Stimulated activated naive CD8-positive, alpha-beta T cell treated with anti-CD3 and anti-CD28 coated beads, Interleukin-15, Interleukin-2, amounts not matched to agents 100 ng/mL and 50 ng/mL, for 24 hours (primary cell): ENCODE measurements at regions not wholly inside any gene's neighbourhood (a gene's known extent, or its start where the extent isn't known, plus 50 kb on each side); places are given as distances from the start of the nearest gene placed in this dataset.

ENCODE experiments used
- H3K27ac Mint-ChIP-seq: one replicate; pipeline ENCODE4 v1.8.0; 2021; ENCODE audit warnings: mild to moderate bottlenecking, mixed read lengths
- H3K27me3 Mint-ChIP-seq: one replicate; pipeline ENCODE4 v1.8.0; 2021; ENCODE audit warnings: mixed read lengths
- H3K36me3 Mint-ChIP-seq: one replicate; pipeline ENCODE4 v1.8.0; 2021; ENCODE audit warnings: low read depth, mixed read lengths
- H3K4me1 Mint-ChIP-seq: one replicate; pipeline ENCODE4 v1.8.0; 2021; ENCODE audit warnings: low read depth, mixed read lengths
- H3K4me3 Mint-ChIP-seq: one replicate; pipeline ENCODE4 v1.8.0; 2021; ENCODE audit warnings: mild to moderate bottlenecking, mixed read lengths
- H3K9me3 Mint-ChIP-seq: one replicate; pipeline ENCODE4 v1.8.0; 2021; ENCODE audit warnings: mixed read lengths

DNA sequence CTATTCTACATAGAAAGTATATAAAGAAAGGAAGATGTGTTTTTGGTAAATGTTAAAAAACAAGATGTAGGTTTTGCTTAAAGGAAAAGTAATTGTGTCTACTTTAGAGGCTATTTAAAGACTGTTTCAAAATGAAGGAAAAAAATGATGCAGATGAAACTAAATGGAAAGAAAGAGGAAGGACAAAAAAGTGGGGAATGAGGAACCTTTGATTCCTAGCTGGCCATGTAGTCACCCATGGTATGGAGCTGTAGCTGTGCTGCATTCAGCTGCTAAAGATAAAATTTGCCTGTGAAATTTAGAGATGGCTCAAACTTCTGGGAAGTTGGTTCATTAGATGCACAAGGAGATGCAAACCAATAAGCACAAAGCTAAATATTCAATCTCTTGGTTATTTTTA lies 86.8 kb upstream of the SERBP1 start:
- no peaks in the 10 kb centered on the region for H3K27me3 Mint-ChIP-seq
- no peak overlapping the region for H3K27ac Mint-ChIP-seq
- peaks cover 5% of the 10 kb centered on the region for H3K36me3 Mint-ChIP-seq
- no peaks in the 10 kb centered on the region for H3K4me1 Mint-ChIP-seq
- peaks cover 15% of the 10 kb centered on the region for H3K9me3 Mint-ChIP-seq
- H3K4me3 Mint-ChIP-seq, result no peak overlapping the region

- no peaks in the 10 kb centered on the region for H3K9me3 Mint-ChIP-seq
- peaks cover 13% of the 10 kb centered on the region for H3K27me3 Mint-ChIP-seq
- H3K27ac Mint-ChIP-seq, result no peak overlapping the region
- no peaks in the 10 kb centered on the region for H3K36me3 Mint-ChIP-seq
- no peaks in the 10 kb centered on the region for H3K4me1 Mint-ChIP-seq
- H3K4me3 Mint-ChIP-seq, result no peak overlapping the region
Observed at GRCh38 chr1:67522001-67522441, 91.8 kb upstream of the SERBP1 start.

DNA sequence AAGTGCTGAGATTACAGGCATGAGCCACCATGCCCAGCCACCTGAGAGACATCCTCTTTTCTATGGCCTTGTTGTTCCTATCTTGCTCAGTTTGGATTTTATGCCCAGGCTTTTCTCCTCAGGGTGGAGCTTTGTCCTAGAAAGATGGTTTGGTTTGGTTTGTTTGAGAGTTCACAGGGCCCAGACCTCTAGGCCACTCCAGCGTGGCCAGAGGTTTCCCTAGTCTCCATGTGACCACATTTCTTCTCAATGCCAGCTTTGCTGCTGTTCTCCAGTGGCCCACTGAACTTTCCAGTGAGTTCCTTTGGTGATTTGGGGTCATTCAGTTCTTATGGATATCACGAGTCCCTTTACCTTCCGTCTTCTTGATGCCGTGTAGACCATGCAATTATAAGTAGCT lies 92.6 kb upstream of the SERBP1 start:
- no peaks in the 10 kb centered on the region for H3K9me3 Mint-ChIP-seq
- H3K4me1 Mint-ChIP-seq, result no peaks in the 10 kb centered on the region
- no peak overlapping the region for H3K27ac Mint-ChIP-seq
- no peak overlapping the region for H3K4me3 Mint-ChIP-seq
- H3K27me3 Mint-ChIP-seq, result peaks cover 17% of the 10 kb centered on the region
- no peaks in the 10 kb centered on the region for H3K36me3 Mint-ChIP-seq

GRCh38 chr1:67524143-67525052 lies 94.2 kb upstream of the SERBP1 start:
- Mint-ChIP-seq H3K4me3 (no peak overlapping the region), H3K27me3 (peaks cover 17% of the 10 kb centered on the region), H3K4me1 (no peaks in the 10 kb centered on the region), H3K27ac (no peak overlapping the region), H3K9me3 (no peaks in the 10 kb centered on the region), H3K36me3 (no peaks in the 10 kb centered on the region)

DNA sequence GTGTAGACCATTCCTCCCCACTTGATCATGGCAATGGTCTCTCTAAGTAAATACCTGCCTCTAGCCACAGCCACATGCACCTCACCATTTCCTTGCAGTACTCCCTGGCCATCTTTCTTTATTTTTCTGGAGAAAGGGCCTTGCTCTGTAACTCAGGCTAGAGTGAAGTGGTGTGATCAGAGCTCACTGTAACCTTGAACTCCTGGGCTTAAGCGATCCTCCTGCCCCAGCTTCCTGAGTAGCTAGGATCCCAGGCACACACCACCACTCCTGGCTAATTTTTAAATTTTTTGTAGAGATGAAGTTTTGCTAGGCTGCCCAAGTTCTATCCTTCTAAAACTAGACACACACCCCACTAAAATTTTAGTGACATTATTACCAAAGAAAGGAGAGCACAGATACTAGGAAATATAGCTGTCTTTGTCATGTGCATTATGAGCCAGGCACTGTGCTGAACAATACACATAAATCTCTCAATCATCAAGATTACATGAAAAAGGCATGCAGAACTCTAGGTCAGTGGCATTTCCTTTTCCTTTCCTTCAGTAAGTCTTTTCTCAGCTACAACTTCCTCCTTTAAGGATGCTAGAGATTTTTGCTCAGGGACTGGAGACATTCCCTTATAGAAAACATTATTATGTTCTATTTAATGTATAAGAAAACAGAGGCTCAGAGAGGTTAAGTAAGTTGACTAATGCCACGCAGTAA lies 95.0 kb upstream of the SERBP1 start:
- Mint-ChIP-seq H3K9me3 (no peaks in the 10 kb centered on the region), H3K4me3 (no peak overlapping the region), H3K4me1 (no peaks in the 10 kb centered on the region), H3K27me3 (peaks cover 17% of the 10 kb centered on the region), H3K36me3 (no peaks in the 10 kb centered on the region), H3K27ac (no peak overlapping the region)

DNA sequence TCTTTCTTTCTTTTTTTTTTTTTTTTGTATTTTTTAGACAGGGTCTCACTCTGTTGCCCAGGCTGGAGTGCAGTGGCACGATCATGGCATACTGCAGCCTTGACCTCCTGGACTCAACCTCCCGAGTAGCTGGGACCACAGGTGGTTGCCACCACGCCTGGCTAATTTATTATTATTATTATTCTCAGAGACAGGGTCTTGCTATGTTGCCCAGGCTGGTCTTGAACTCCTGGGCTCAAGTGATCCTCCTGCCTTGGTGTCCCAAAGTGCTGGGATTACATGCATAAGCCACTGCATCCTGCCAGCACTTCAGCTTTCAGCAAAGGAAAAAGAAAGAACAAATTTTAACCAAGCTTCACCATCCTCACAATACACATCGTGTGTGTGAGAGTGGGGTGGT lies 97.9 kb upstream of the SERBP1 start:
- H3K36me3 Mint-ChIP-seq, result no peaks in the 10 kb centered on the region
- peaks cover 17% of the 10 kb centered on the region for H3K27me3 Mint-ChIP-seq
- H3K4me1 Mint-ChIP-seq, result no peaks in the 10 kb centered on the region
- H3K9me3 Mint-ChIP-seq, result no peaks in the 10 kb centered on the region
- H3K4me3 Mint-ChIP-seq, result no peak overlapping the region
- no peak overlapping the region for H3K27ac Mint-ChIP-seq

- no peaks in the 10 kb centered on the region for H3K4me1 Mint-ChIP-seq
- no peaks in the 10 kb centered on the region for H3K9me3 Mint-ChIP-seq
- no peak overlapping the region for H3K27ac Mint-ChIP-seq
- H3K27me3 Mint-ChIP-seq, result peaks cover 8% of the 10 kb centered on the region
- no peak overlapping the region for H3K4me3 Mint-ChIP-seq
- H3K36me3 Mint-ChIP-seq, result no peaks in the 10 kb centered on the region
Observed at GRCh38 chr1:67530071-67530470, 99.9 kb upstream of the SERBP1 start.

- no peak overlapping the region for H3K4me3 Mint-ChIP-seq
- H3K9me3 Mint-ChIP-seq, result no peaks in the 10 kb centered on the region
- H3K4me1 Mint-ChIP-seq, result no peaks in the 10 kb centered on the region
- H3K27ac Mint-ChIP-seq, result no peak overlapping the region
- H3K36me3 Mint-ChIP-seq, result no peaks in the 10 kb centered on the region
- peaks cover 16% of the 10 kb centered on the region for H3K27me3 Mint-ChIP-seq
Observed at GRCh38 chr1:67532452-67533216, 102.4 kb upstream of the SERBP1 start.

GRCh38 chr1:67534627-67535065 lies 104.4 kb upstream of the SERBP1 start:
- H3K27me3 Mint-ChIP-seq, result peaks cover 16% of the 10 kb centered on the region
- H3K4me3 Mint-ChIP-seq, result no peak overlapping the region
- H3K36me3 Mint-ChIP-seq, result no peaks in the 10 kb centered on the region
- H3K4me1 Mint-ChIP-seq, result no peaks in the 10 kb centered on the region
- H3K27ac Mint-ChIP-seq, result no peak overlapping the region
- no peaks in the 10 kb centered on the region for H3K9me3 Mint-ChIP-seq

DNA sequence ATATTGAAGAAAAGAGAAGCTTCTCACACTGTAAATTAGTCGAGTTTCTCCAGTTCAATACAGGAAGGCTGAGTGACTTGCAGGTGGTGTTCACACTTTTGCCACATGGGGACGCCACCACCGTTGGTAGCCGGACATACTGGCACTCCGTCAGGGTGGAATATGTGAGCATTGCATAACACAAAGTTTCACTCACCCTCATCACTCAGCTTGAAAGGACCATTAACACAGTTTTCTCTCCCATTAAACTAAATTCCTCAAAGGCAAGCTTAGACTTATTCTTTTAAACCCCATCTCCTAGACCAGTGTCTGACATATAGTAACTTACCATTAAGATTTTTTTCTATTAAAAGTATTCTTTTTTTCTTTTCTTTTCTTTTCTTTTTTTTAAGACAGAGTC lies 105.3 kb upstream of the SERBP1 start:
- Mint-ChIP-seq H3K9me3 (no peaks in the 10 kb centered on the region), H3K36me3 (no peaks in the 10 kb centered on the region), H3K27ac (no peak overlapping the region), H3K4me1 (no peaks in the 10 kb centered on the region), H3K4me3 (no peak overlapping the region), H3K27me3 (peaks cover 16% of the 10 kb centered on the region)

DNA sequence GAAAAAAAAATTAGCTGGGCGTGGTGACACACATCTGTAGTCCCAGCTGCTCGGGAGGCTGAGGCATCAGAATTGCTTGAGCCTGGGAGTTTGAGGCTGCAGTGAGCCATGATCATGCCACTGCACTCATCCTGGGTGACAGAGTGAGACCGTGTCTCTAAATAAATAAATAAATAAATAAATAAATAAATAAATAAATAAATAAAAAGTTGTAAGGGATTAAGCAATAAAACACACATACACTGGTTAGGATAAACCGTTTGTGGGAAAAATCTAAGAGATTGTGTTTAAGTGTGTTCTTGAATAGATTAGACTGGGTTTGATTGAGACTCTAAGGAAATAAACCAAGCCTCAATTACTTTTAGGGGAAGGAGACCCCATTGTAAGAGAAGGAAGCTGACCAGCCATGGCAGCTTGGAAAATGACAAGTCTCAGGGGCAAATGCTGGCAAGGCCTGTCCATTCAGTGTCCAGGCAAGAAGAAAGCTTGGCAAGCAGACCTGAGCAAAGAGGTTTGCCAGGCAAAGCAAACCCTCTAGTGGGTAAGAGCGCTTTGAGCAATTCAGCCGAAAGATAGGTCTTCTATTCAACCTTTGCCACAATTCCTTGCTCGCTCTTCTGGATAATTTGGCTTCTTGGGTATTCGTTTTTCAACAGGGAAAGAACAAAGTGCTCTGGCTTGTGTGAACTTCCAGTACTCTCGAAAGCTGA lies 106.9 kb upstream of the SERBP1 start:
- no peaks in the 10 kb centered on the region for H3K4me1 Mint-ChIP-seq
- H3K27ac Mint-ChIP-seq, result no peak overlapping the region
- no peaks in the 10 kb centered on the region for H3K36me3 Mint-ChIP-seq
- H3K9me3 Mint-ChIP-seq, result no peaks in the 10 kb centered on the region
- peaks cover 16% of the 10 kb centered on the region for H3K27me3 Mint-ChIP-seq
- H3K4me3 Mint-ChIP-seq, result no peak overlapping the region

- no peaks in the 10 kb centered on the region for H3K36me3 Mint-ChIP-seq
- no peaks in the 10 kb centered on the region for H3K4me1 Mint-ChIP-seq
- H3K4me3 Mint-ChIP-seq, result no peak overlapping the region
- H3K27me3 Mint-ChIP-seq, result peaks cover 16% of the 10 kb centered on the region
- no peaks in the 10 kb centered on the region for H3K9me3 Mint-ChIP-seq
- H3K27ac Mint-ChIP-seq, result no peak overlapping the region
Observed at GRCh38 chr1:67537667-67538018, 107.4 kb upstream of the SERBP1 start.

- Mint-ChIP-seq H3K27ac (no peak overlapping the region), H3K27me3 (peaks cover 13% of the 10 kb centered on the region), H3K36me3 (no peaks in the 10 kb centered on the region), H3K9me3 (no peaks in the 10 kb centered on the region), H3K4me1 (no peaks in the 10 kb centered on the region), H3K4me3 (no peak overlapping the region)
Observed at GRCh38 chr1:67540025-67540732, 110.0 kb upstream of the SERBP1 start.

DNA sequence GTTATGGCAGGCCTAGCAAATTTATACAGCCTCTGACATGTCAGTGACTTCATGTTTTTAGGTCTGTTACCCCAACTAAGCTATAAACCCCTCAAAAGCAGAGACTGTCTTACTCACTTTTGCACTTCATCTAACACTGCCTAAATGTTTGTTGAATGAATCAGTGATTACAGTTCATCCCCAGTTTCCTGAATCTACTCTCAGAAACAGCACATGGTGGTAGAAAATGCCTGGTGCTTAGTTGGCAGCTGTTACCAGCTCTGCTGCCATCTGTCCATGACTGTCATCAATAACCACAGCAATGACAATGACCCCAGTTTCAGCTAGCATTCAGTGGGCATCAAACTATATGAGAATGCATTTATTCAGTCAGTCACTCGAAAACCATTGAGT lies 110.5 kb upstream of the SERBP1 start:
- Mint-ChIP-seq H3K4me3 (no peak overlapping the region), H3K27ac (no peak overlapping the region), H3K4me1 (no peaks in the 10 kb centered on the region), H3K36me3 (no peaks in the 10 kb centered on the region), H3K9me3 (no peaks in the 10 kb centered on the region), H3K27me3 (peaks cover 9% of the 10 kb centered on the region)
